Caco-2 (cell line): ENCODE measurements at regions not wholly inside any gene's neighbourhood (a gene's known extent, or its start where the extent isn't known, plus 50 kb on each side); places are given as distances from the start of the nearest gene placed in this dataset.

Source experiments
- BruUV-seq: library from RNA; stranded (reverse); fragments of 400-500 nt; replicated peaks from 2 replicates; lab custom pipeline; 2021; lab: Mats Ljungman, UMichigan
- CTCF ChIA-PET: fragments of 300-600 bp; sonication (Branson Sonifier 250); formaldehyde crosslinking; loops from one replicate; lab custom pipeline; 2022; ENCODE audit warnings: antibody characterized with exemption; lab: Charles Lee
- POLR2A ChIA-PET: fragments of 300-600 bp; sonication (Branson Sonifier 250); formaldehyde crosslinking; loops from one replicate; lab custom pipeline; 2022; ENCODE audit warnings: antibody characterized with exemption; lab: Charles Lee
- DNase-seq, 2 experiments: peaks; one replicate each; pipeline versions ENCODE4 v3.0.0 to v3.0.0-alpha.2; 2020 to 2022
- H3K27me3 ChIP-seq: replicated peaks from 2 replicates; pipeline ENCODE4 v1.6.0; 2011; ENCODE audit warnings: low read length; ENCODE audit not compliant: control insufficient read depth, insufficient read depth
- H3K36me3 ChIP-seq: 2 replicates; pipeline ENCODE4 v1.5.1; 2011; ENCODE audit warnings: low read length; ENCODE audit not compliant: control insufficient read depth, insufficient read depth
- H3K4me1 ChIP-seq: fragments of 250-450 bp; sonication (Bioruptor Pico); 2 replicates; pipeline ENCODE4 v1.5.1; 2020; ENCODE audit warnings: mild to moderate bottlenecking
- H3K4me3 ChIP-seq: 2 replicates; pipeline ENCODE4 v1.5.1; 2011; ENCODE audit warnings: low read depth, mild to moderate bottlenecking, control low read depth, low read length
- H3K9me3 ChIP-seq: fragments of 250-450 bp; sonication (Bioruptor Pico); 2 replicates; pipeline ENCODE4 v1.5.1; 2020; ENCODE audit warnings: mild to moderate bottlenecking, moderate library complexity
- H3K27ac Mint-ChIP-seq: one replicate; pipeline ENCODE4 v1.8.0; 2022; ENCODE audit warnings: mixed read lengths; ENCODE audit not compliant: unreplicated experiment
- H3K27me3 Mint-ChIP-seq: one replicate; pipeline ENCODE4 v1.8.0; 2022; ENCODE audit warnings: mixed read lengths; ENCODE audit not compliant: insufficient read depth, unreplicated experiment
- H3K36me3 Mint-ChIP-seq: one replicate; pipeline ENCODE4 v1.8.0; 2022; ENCODE audit warnings: mild to moderate bottlenecking, mixed read lengths; ENCODE audit not compliant: insufficient read depth, unreplicated experiment
- H3K4me1 Mint-ChIP-seq: one replicate; pipeline ENCODE4 v1.8.0; 2022; ENCODE audit warnings: low read depth, mixed read lengths; ENCODE audit not compliant: unreplicated experiment
- H3K4me3 Mint-ChIP-seq: one replicate; pipeline ENCODE4 v1.8.0; 2022; ENCODE audit warnings: mild to moderate bottlenecking, moderate library complexity, mixed read lengths; ENCODE audit not compliant: unreplicated experiment
- H3K9me3 Mint-ChIP-seq: one replicate; pipeline ENCODE4 v1.8.0; 2022; ENCODE audit warnings: mixed read lengths; ENCODE audit not compliant: unreplicated experiment
- CTCF ChIP-seq, 2 experiments: fragments of 200-600 bp in 1 of 2; IDR thresholded peaks; 1 replicate in 1 of 2; 2 replicates in 1 of 2; pipeline versions ENCODE4 v1.5.1 to v1.8.0; 2011 to 2022; ENCODE audit warnings: antibody characterized with exemption in 1 of 2, control low read depth in 1 of 2, inconsistent platforms in 1 of 2, low read depth in 1 of 2, low read length in 1 of 2, mild to moderate bottlenecking in 1 of 2, moderate library complexity in 1 of 2; ENCODE audit not compliant: insufficient read depth in 1 of 2, severe bottlenecking in 1 of 2, unreplicated experiment in 1 of 2
- intact Hi-C: fragments of 100-400 bp; cut with micrococcal nuclease; formaldehyde crosslinking; loops from one replicate; pipeline ENCODE4 v1.10.0; 2022; ENCODE audit not compliant: unreplicated experiment

GRCh38 chr5:1948663-1949191 lies 66.0 kb upstream of the IRX4 start:
- no TSS peak for BruUV-seq

GRCh38 chr5:1948111-1948510 lies 65.4 kb upstream of the IRX4 start:
- H3K27me3 ChIP-seq, result no peaks in the 10 kb centered on the region
- no peaks in the 10 kb centered on the region for H3K4me1 ChIP-seq
- H3K9me3 Mint-ChIP-seq, result no peaks in the 10 kb centered on the region
- no peaks in the 10 kb centered on the region for H3K36me3 Mint-ChIP-seq
- intact Hi-C loops, result no loop called here
- H3K27ac Mint-ChIP-seq, result no peak overlapping the region
- no peaks in the 10 kb centered on the region for H3K36me3 ChIP-seq
- ChIA-PET POLR2A (no interaction called here), CTCF (no interaction called here)
- H3K9me3 ChIP-seq, result no peaks in the 10 kb centered on the region
- DNase-seq, result no peak
- H3K4me1 Mint-ChIP-seq, result no peaks in the 10 kb centered on the region
- TF ChIP-seq CTCF (IDR thresholded peaks at IDR 0.05; ENCODE audit: insufficient read depth in 1 of 2, low read depth in 1 of 2, low read length in 1 of 2, severe bottlenecking in 1 of 2, unreplicated experiment in 1 of 2), result no peak
- no peak overlapping the region for H3K4me3 ChIP-seq
- peaks cover 26% of the 10 kb centered on the region for H3K27me3 Mint-ChIP-seq
- H3K4me3 Mint-ChIP-seq, result no peak overlapping the region
- no TSS peak for BruUV-seq

More at GRCh38 chr5:1948663-1949191, 66.0 kb upstream of the IRX4 start:
- DNase-seq, result no peak
- Mint-ChIP-seq H3K4me1 (no peaks in the 10 kb centered on the region), H3K36me3 (no peaks in the 10 kb centered on the region), H3K4me3 (no peak overlapping the region), H3K9me3 (no peaks in the 10 kb centered on the region), H3K27ac (no peak overlapping the region), H3K27me3 (peaks cover 24% of the 10 kb centered on the region)
- CTCF ChIA-PET, result no interaction called here
- Histone ChIP-seq H3K9me3 (no peaks in the 10 kb centered on the region), H3K27me3 (no peaks in the 10 kb centered on the region), H3K4me1 (no peaks in the 10 kb centered on the region), H3K4me3 (no peak overlapping the region), H3K36me3 (no peaks in the 10 kb centered on the region)
- POLR2A ChIA-PET, result no interaction called here
- no peak for TF ChIP-seq CTCF (IDR thresholded peaks at IDR 0.05; ENCODE audit: insufficient read depth in 1 of 2, low read depth in 1 of 2, low read length in 1 of 2, severe bottlenecking in 1 of 2, unreplicated experiment in 1 of 2)
- intact Hi-C loops, result no loop called here

GRCh38 chr5:1946776-1947175 lies 64.1 kb upstream of the IRX4 start:
- H3K9me3 ChIP-seq, result no peaks in the 10 kb centered on the region
- no peak overlapping the region for H3K4me3 Mint-ChIP-seq
- H3K27me3 Mint-ChIP-seq, result peaks cover 24% of the 10 kb centered on the region
- H3K9me3 Mint-ChIP-seq, result no peaks in the 10 kb centered on the region
- H3K36me3 ChIP-seq, result no peaks in the 10 kb centered on the region
- TF ChIP-seq CTCF (IDR thresholded peaks at IDR 0.05; ENCODE audit: insufficient read depth in 1 of 2, low read depth in 1 of 2, low read length in 1 of 2, severe bottlenecking in 1 of 2, unreplicated experiment in 1 of 2), result no peak
- no peaks in the 10 kb centered on the region for H3K4me1 ChIP-seq
- no TSS peak for BruUV-seq
- no peak overlapping the region for H3K27ac Mint-ChIP-seq
- DNase-seq, result no peak
- no peaks in the 10 kb centered on the region for H3K27me3 ChIP-seq
- no peaks in the 10 kb centered on the region for H3K36me3 Mint-ChIP-seq
- H3K4me3 ChIP-seq, result no peak overlapping the region
- H3K4me1 Mint-ChIP-seq, result no peaks in the 10 kb centered on the region
- intact Hi-C loops, result no loop called here
- ChIA-PET POLR2A (no interaction called here), CTCF (no interaction called here)
